Nephron progenitor cell (in vitro differentiated cells): ENCODE measurements at regions not wholly inside any gene's neighbourhood (a gene's known extent, or its start where the extent isn't known, plus 50 kb on each side); places are given as distances from the start of the nearest gene placed in this dataset.

Experiments
- DNase-seq: peaks from one replicate; pipeline ENCODE4 v3.0.0; 2021
- H3K27ac Mint-ChIP-seq: 2 replicates; pipeline ENCODE4 v1.8.0; 2021; ENCODE audit warnings: mild to moderate bottlenecking, moderate library complexity, mixed read lengths
- H3K27me3 Mint-ChIP-seq: 2 replicates; pipeline ENCODE4 v1.8.0; 2021; ENCODE audit warnings: mild to moderate bottlenecking, low read depth, mixed read lengths; ENCODE audit not compliant: poor library complexity
- H3K36me3 Mint-ChIP-seq: 2 replicates; pipeline ENCODE4 v1.8.0; 2021; ENCODE audit warnings: low read depth, mixed read lengths
- H3K4me1 Mint-ChIP-seq: 2 replicates; pipeline ENCODE4 v1.8.0; 2021; ENCODE audit warnings: mixed read lengths
- H3K4me3 Mint-ChIP-seq: 2 replicates; pipeline ENCODE4 v1.8.0; 2021; ENCODE audit warnings: mild to moderate bottlenecking, moderate library complexity, mixed read lengths
- H3K9me3 Mint-ChIP-seq: 2 replicates; pipeline ENCODE4 v1.8.0; 2021; ENCODE audit warnings: mild to moderate bottlenecking, moderate library complexity, mixed read lengths
- CTCF ChIP-seq: fragments of 200-600 bp; sonication (generic); IDR thresholded peaks from 2 replicates; pipeline ENCODE4 v1.5.0; 2021; ENCODE audit warnings: antibody characterized with exemption

GRCh38 chr6:74966712-74967111 lies 239.1 kb downstream of the COL12A1 start:
- Mint-ChIP-seq H3K27ac (no peak overlapping the region), H3K9me3 (peaks cover 30% of the 10 kb centered on the region), H3K4me1 (no peaks in the 10 kb centered on the region), H3K36me3 (no peaks in the 10 kb centered on the region), H3K27me3 (peaks cover 2% of the 10 kb centered on the region), H3K4me3 (no peak overlapping the region)
- no peak for TF ChIP-seq CTCF
- no peak for DNase-seq

- H3K4me3 Mint-ChIP-seq = no peak overlapping the region
- H3K9me3 Mint-ChIP-seq = peaks cover 30% of the 10 kb centered on the region
- TF ChIP-seq CTCF = no peak
- H3K36me3 Mint-ChIP-seq = no peaks in the 10 kb centered on the region
- H3K27me3 Mint-ChIP-seq = peaks cover 2% of the 10 kb centered on the region
- H3K27ac Mint-ChIP-seq = no peak overlapping the region
- no peak for DNase-seq
- H3K4me1 Mint-ChIP-seq = no peaks in the 10 kb centered on the region
These were observed 240.9 kb downstream of the COL12A1 start for GRCh38 chr6:74964871-74965441.

GRCh38 chr6:74956559-74957428 lies 249.1 kb downstream of the COL12A1 start:
- Mint-ChIP-seq H3K9me3 (peaks cover 13% of the 10 kb centered on the region), H3K36me3 (no peaks in the 10 kb centered on the region), H3K4me3 (no peak overlapping the region), H3K27ac (no peak overlapping the region), H3K27me3 (peaks cover 7% of the 10 kb centered on the region), H3K4me1 (no peaks in the 10 kb centered on the region)
- DNase-seq = no peak
- no peak for TF ChIP-seq CTCF

- Mint-ChIP-seq H3K36me3 (no peaks in the 10 kb centered on the region), H3K4me1 (no peaks in the 10 kb centered on the region), H3K4me3 (no peak overlapping the region), H3K27ac (no peak overlapping the region), H3K27me3 (peaks cover 7% of the 10 kb centered on the region), H3K9me3 (peaks cover 14% of the 10 kb centered on the region)
- no peak for DNase-seq
- TF ChIP-seq CTCF = no peak
These were observed 252.1 kb downstream of the COL12A1 start for GRCh38 chr6:74953708-74954107.

GRCh38 chr6:74946961-74947360 lies 258.9 kb downstream of the COL12A1 start:
- Mint-ChIP-seq H3K27ac (no peak overlapping the region), H3K4me3 (no peak overlapping the region), H3K9me3 (peaks cover 3% of the 10 kb centered on the region), H3K36me3 (no peaks in the 10 kb centered on the region), H3K4me1 (no peaks in the 10 kb centered on the region), H3K27me3 (no peaks in the 10 kb centered on the region)
- no peak for DNase-seq
- TF ChIP-seq CTCF = no peak
